GM23338 (cell line): ENCODE measurements at regions not wholly inside any gene's neighbourhood (a gene's known extent, or its start where the extent isn't known, plus 50 kb on each side); places are given as distances from the start of the nearest gene placed in this dataset.

Source experiments
- ATAC-seq: fragments of 200-7000 bp; cut with Tn5 transposase; 3 replicates; pipeline ENCODE4 v1.9.1; 2020
- DNase-seq: peaks from one replicate; pipeline ENCODE4 v3.0.0-alpha.2; 2015; ENCODE audit warnings: low spot score
- H2AFZ ChIP-seq: fragments of 200-600 bp; sonication (generic); 2 replicates; pipeline ENCODE4 v1.8.0; 2016; ENCODE audit warnings: antibody characterized with exemption, mild to moderate bottlenecking, moderate library complexity
- H3F3A ChIP-seq: fragments of 200-600 bp; sonication (generic); replicated peaks from 2 replicates; pipeline ENCODE4 v1.8.0; 2017; ENCODE audit warnings: antibody characterized with exemption, mixed run types, low read depth
- H3K27ac ChIP-seq: fragments of 200-600 bp; sonication (generic); 2 replicates; pipeline ENCODE4 v1.6.1; 2016; ENCODE audit warnings: low read depth
- H3K27me3 ChIP-seq: fragments of 200-600 bp; sonication (generic); 2 replicates; pipeline ENCODE4 v1.8.0; 2016; ENCODE audit warnings: mild to moderate bottlenecking, mixed run types, moderate library complexity; ENCODE audit not compliant: insufficient read depth
- H3K36me3 ChIP-seq: fragments of 200-600 bp; sonication (generic); 2 replicates; pipeline ENCODE4 v1.8.0; 2016; ENCODE audit warnings: mild to moderate bottlenecking; ENCODE audit not compliant: insufficient read depth
- H3K4me1 ChIP-seq: fragments of 200-600 bp; sonication (generic); 2 replicates; pipeline ENCODE4 v1.8.0; 2016; ENCODE audit warnings: mild to moderate bottlenecking, moderate library complexity; ENCODE audit not compliant: insufficient read depth
- H3K4me2 ChIP-seq: fragments of 200-600 bp; sonication (generic); 2 replicates; pipeline ENCODE4 v1.7.1; 2017; ENCODE audit warnings: mixed run types
- H3K4me3 ChIP-seq: fragments of 200-600 bp; sonication (generic); 2 replicates; pipeline ENCODE4 v1.6.1; 2016; ENCODE audit warnings: mixed run types
- H3K79me2 ChIP-seq: fragments of 200-600 bp; sonication (generic); replicated peaks from 2 replicates; pipeline ENCODE4 v1.8.0; 2017; ENCODE audit warnings: mild to moderate bottlenecking; ENCODE audit not compliant: insufficient read depth
- H3K9me2 ChIP-seq: fragments of 200-600 bp; sonication (generic); 2 replicates; pipeline ENCODE4 v1.8.0; 2017; ENCODE audit not compliant: insufficient read depth
- H4K20me1 ChIP-seq: fragments of 200-600 bp; sonication (generic); replicated peaks from 2 replicates; pipeline ENCODE4 v1.8.0; 2017; ENCODE audit warnings: mild to moderate bottlenecking; ENCODE audit not compliant: insufficient read depth
- H3K27ac Mint-ChIP-seq: 2 replicates; pipeline ENCODE4 v1.8.0; 2020; ENCODE audit warnings: inconsistent platforms, mild to moderate bottlenecking, moderate library complexity, mixed read lengths
- H3K27me3 Mint-ChIP-seq: 3 replicates; pipeline ENCODE4 v1.8.0; 2022; ENCODE audit warnings: low read depth, mild to moderate bottlenecking, moderate library complexity, mixed read lengths, inconsistent platforms; ENCODE audit not compliant: insufficient read depth, poor library complexity
- H3K36me3 Mint-ChIP-seq: 3 replicates; pipeline ENCODE4 v1.8.0; 2021; ENCODE audit warnings: low read depth, mild to moderate bottlenecking, inconsistent platforms, moderate library complexity, mixed read lengths
- H3K4me1 Mint-ChIP-seq: 3 replicates; pipeline ENCODE4 v1.8.0; 2020; ENCODE audit warnings: mild to moderate bottlenecking, inconsistent platforms, mixed read lengths
- H3K4me3 Mint-ChIP-seq: 3 replicates; pipeline ENCODE4 v1.8.0; 2021; ENCODE audit warnings: moderate library complexity, mild to moderate bottlenecking, inconsistent platforms, mixed read lengths
- H3K9me3 Mint-ChIP-seq: 3 replicates; pipeline ENCODE4 v1.8.0; 2020; ENCODE audit warnings: moderate library complexity, mild to moderate bottlenecking, inconsistent platforms, mixed read lengths
- CTCF ChIP-seq, 2 experiments: fragments of 200-600 bp in 1 of 2; sonication (generic) in 1 of 2; conservative IDR thresholded peaks; 2 replicates each; pipeline versions ENCODE4 v1.5.1 to v1.6.1; 2016 to 2017; ENCODE audit warnings: antibody characterized with exemption in 2 of 2, low read depth in 2 of 2, mild to moderate bottlenecking in 2 of 2, moderate library complexity in 1 of 2
- ETS1 ChIP-seq: IDR thresholded peaks from 2 replicates; pipeline ENCODE4 v1.6.1; 2016; ENCODE audit warnings: antibody characterized with exemption
- EZH2phosphoT487 ChIP-seq: fragments of 200-600 bp; sonication (generic); IDR thresholded peaks from one replicate; pipeline ENCODE4 v1.8.1; 2018; ENCODE audit warnings: antibody characterized with exemption; ENCODE audit not compliant: unreplicated experiment
- JUNB ChIP-seq: IDR thresholded peaks from one replicate; pipeline ENCODE4 v1.6.1; 2016; ENCODE audit warnings: antibody characterized with exemption; ENCODE audit not compliant: unreplicated experiment
- NANOG ChIP-seq: IDR thresholded peaks from 2 replicates; pipeline ENCODE4 v1.6.1; 2016; ENCODE audit warnings: antibody characterized with exemption, borderline replicate concordance
- POLR2AphosphoS5 ChIP-seq: IDR thresholded peaks from 2 replicates; pipeline ENCODE4 v1.6.1; 2016; ENCODE audit warnings: antibody characterized with exemption, low read depth
- STAT1 ChIP-seq: IDR thresholded peaks from one replicate; pipeline ENCODE4 v1.6.1; 2016; ENCODE audit warnings: antibody characterized with exemption; ENCODE audit not compliant: unreplicated experiment
- ZNF114 ChIP-seq: fragments of 250-450 bp; sonication (Bioruptor Pico); IDR thresholded peaks from 2 replicates; pipeline ENCODE4 v1.5.0; 2020; ENCODE audit warnings: mild to moderate bottlenecking, moderate library complexity
- ZNF331 ChIP-seq: fragments of 250-450 bp; sonication (Bioruptor Pico); IDR thresholded peaks from 2 replicates; pipeline ENCODE4 v1.5.0; 2020; ENCODE audit warnings: low read depth, mild to moderate bottlenecking, moderate library complexity
- ZNF462 ChIP-seq: fragments of 250-450 bp; sonication (Bioruptor Pico); IDR thresholded peaks from 2 replicates; pipeline ENCODE4 v1.5.0; 2020; ENCODE audit warnings: mild to moderate bottlenecking, moderate library complexity

- TF ChIP-seq POLR2AphosphoS5 (no peak), ZNF331 (CRISPR knock-in tag) (no peak), EZH2phosphoT487 (no peak), JUNB (no peak), ZNF114 (CRISPR knock-in tag) (no peak), NANOG (no peak)
Measured at GRCh38 chr11:28699701-28700100, 591.5 kb downstream of the METTL15 start (continued).

GRCh38 chr11:28697920-28698827 is 590.0 kb downstream of the METTL15 start:
- Histone ChIP-seq H3K27ac (no peak overlapping the region), H3K27me3 (no peaks in the 10 kb centered on the region), H3K4me2 (no peak overlapping the region), H2AFZ (no peak overlapping the region), H3K4me1 (no peaks in the 10 kb centered on the region), H3K4me3 (no peak overlapping the region), H4K20me1 (no peaks in the 10 kb centered on the region), H3K79me2 (no peaks in the 10 kb centered on the region), H3K9me2 (peaks cover 4% of the 10 kb centered on the region; the same call in 1 of the 2 replicates), H3F3A (no peaks in the 10 kb centered on the region), H3K36me3 (no peaks in the 10 kb centered on the region)
- Mint-ChIP-seq H3K36me3 (no peaks in the 10 kb centered on the region), H3K27me3 (no peaks in the 10 kb centered on the region), H3K27ac (no peak overlapping the region; the same call in 1 of the 2 replicates), H3K4me3 (no peak overlapping the region), H3K4me1 (peaks cover 12% of the 10 kb centered on the region), H3K9me3 (no peaks in the 10 kb centered on the region)
- peak; percentile 89 for DNase-seq
- ATAC-seq, result peak; percentile 89
- no peak for TF ChIP-seq ZNF331 (CRISPR knock-in tag)
- no peak for TF ChIP-seq STAT1
- peak; percentile 89 to 97 for TF ChIP-seq CTCF (conservative IDR thresholded peaks at IDR 0.05; ENCODE audit: low read depth in 2 of 2)
- TF ChIP-seq ZNF462 (CRISPR knock-in tag), result no peak
- TF ChIP-seq ZNF114 (CRISPR knock-in tag), result no peak
- TF ChIP-seq ETS1, result no peak
